ENCODE measurements at regions not wholly inside any gene's neighbourhood (a gene's known extent, or its start where the extent isn't known, plus 50 kb on each side); places are given as distances from the start of the nearest gene placed in this dataset.

GRCh38 chr1:228940526-228940925 lies 205.2 kb downstream of the RHOU start:
- TF ChIP-seq, protein P1, sequence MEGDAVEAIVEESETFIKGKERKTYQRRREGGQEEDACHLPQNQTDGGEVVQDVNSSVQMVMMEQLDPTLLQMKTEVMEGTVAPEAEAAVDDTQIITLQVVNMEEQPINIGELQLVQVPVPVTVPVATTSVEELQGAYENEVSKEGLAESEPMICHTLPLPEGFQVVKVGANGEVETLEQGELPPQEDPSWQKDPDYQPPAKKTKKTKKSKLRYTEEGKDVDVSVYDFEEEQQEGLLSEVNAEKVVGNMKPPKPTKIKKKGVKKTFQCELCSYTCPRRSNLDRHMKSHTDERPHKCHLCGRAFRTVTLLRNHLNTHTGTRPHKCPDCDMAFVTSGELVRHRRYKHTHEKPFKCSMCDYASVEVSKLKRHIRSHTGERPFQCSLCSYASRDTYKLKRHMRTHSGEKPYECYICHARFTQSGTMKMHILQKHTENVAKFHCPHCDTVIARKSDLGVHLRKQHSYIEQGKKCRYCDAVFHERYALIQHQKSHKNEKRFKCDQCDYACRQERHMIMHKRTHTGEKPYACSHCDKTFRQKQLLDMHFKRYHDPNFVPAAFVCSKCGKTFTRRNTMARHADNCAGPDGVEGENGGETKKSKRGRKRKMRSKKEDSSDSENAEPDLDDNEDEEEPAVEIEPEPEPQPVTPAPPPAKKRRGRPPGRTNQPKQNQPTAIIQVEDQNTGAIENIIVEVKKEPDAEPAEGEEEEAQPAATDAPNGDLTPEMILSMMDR (IDR thresholded peaks at IDR 0.05; ENCODE audit: poor library complexity, severe bottlenecking): no peak
- TF ChIP-seq RAD21 (conservative IDR thresholded peaks at IDR 0.05) (no peak), POLR2AphosphoS5 (IDR thresholded peaks at IDR 0.05) (no peak), EZH2 (IDR thresholded peaks at IDR 0.05; ENCODE audit: borderline replicate concordance, insufficient read depth, low read length, poor library complexity, severe bottlenecking) (no peak), EP300 (conservative IDR thresholded peaks at IDR 0.05; ENCODE audit: poor library complexity, severe bottlenecking) (no peak)
